CD14-positive monocyte (primary cell): ENCODE measurements at regions not wholly inside any gene's neighbourhood (a gene's known extent, or its start where the extent isn't known, plus 50 kb on each side); places are given as distances from the start of the nearest gene placed in this dataset.

Experiments
- DNase-seq, 3 donors: peaks; one replicate each; pipeline ENCODE4 v3.0.0-alpha.2; 2011 to 2022
- H2AFZ ChIP-seq: 2 replicates; pipeline ENCODE4 v1.6.0; 2012; ENCODE audit warnings: mild to moderate bottlenecking, low read depth, low read length, inconsistent platforms; ENCODE audit not compliant: insufficient read depth, poor library complexity, severe bottlenecking
- H3K27ac ChIP-seq, 2 donors: 1 replicate in 1 of 2; 2 replicates in 1 of 2; pipeline ENCODE4 v1.5.1; 2012 to 2013; ENCODE audit warnings: low read length in 2 of 2, control low read depth in 1 of 2, inconsistent platforms in 1 of 2, low read depth in 1 of 2, mild to moderate bottlenecking in 1 of 2
- H3K27me3 ChIP-seq, 2 donors: one replicate each; pipeline versions ENCODE4 v1.6.0 to v1.6.1; 2011 to 2013; ENCODE audit warnings: low read length in 2 of 2; ENCODE audit not compliant: control insufficient read depth in 2 of 2, insufficient read depth in 2 of 2
- H3K36me3 ChIP-seq, 2 donors: replicated peaks in 1 of 2; 1 replicate in 1 of 2; 2 replicates in 1 of 2; pipeline versions ENCODE4 v1.5.1 to v1.6.1; 2012 to 2013; ENCODE audit warnings: low read length in 2 of 2, control low read depth in 1 of 2, inconsistent platforms in 1 of 2, mild to moderate bottlenecking in 1 of 2; ENCODE audit not compliant: insufficient read depth in 2 of 2, control insufficient read depth in 1 of 2
- H3K4me1 ChIP-seq, 2 donors: 1 replicate in 1 of 2; 2 replicates in 1 of 2; pipeline versions ENCODE4 v1.5.1 to v1.6.1; 2012 to 2013; ENCODE audit warnings: low read length in 2 of 2, control low read depth in 1 of 2, inconsistent platforms in 1 of 2, mild to moderate bottlenecking in 1 of 2, moderate library complexity in 1 of 2; ENCODE audit not compliant: insufficient read depth in 2 of 2, control insufficient read depth in 1 of 2
- H3K4me2 ChIP-seq: replicated peaks from 2 replicates; pipeline ENCODE3; 2012; ENCODE audit warnings: low read length, moderate library complexity, mild to moderate bottlenecking; ENCODE audit not compliant: poor library complexity, severe bottlenecking; ENCODE audit errors: extremely low read depth
- H3K4me3 ChIP-seq, 3 experiments: fragments of 200-600 bp in 1 of 3; sonication (generic) in 1 of 3; replicated peaks in 1 of 3; 1 replicate in 2 of 3; 2 replicates in 1 of 3; pipeline ENCODE4 v1.5.1; 2011 to 2013; ENCODE audit warnings: low read length in 3 of 3, mild to moderate bottlenecking in 3 of 3, control low read depth in 2 of 3, low read depth in 2 of 3, inconsistent platforms in 1 of 3, moderate library complexity in 1 of 3
- H3K79me2 ChIP-seq: 2 replicates; pipeline ENCODE4 v1.6.0; 2012; ENCODE audit warnings: mild to moderate bottlenecking, control low read depth, inconsistent platforms, low read length, moderate library complexity; ENCODE audit not compliant: insufficient read depth
- H3K9ac ChIP-seq: 2 replicates; pipeline ENCODE4 v1.6.0; 2017; ENCODE audit warnings: low read length, mild to moderate bottlenecking; ENCODE audit not compliant: insufficient read depth, poor library complexity, severe bottlenecking
- H3K9me3 ChIP-seq, 2 donors: replicated peaks in 1 of 2; 1 replicate in 1 of 2; 2 replicates in 1 of 2; pipeline versions ENCODE4 v1.5.1 to v1.6.1; 2012 to 2013; ENCODE audit warnings: low read length in 2 of 2, control low read depth in 1 of 2; ENCODE audit not compliant: control insufficient read depth in 1 of 2, insufficient read depth in 1 of 2
- H4K20me1 ChIP-seq: 2 replicates; pipeline ENCODE4 v1.6.0; 2012; ENCODE audit warnings: mild to moderate bottlenecking, low read length, control low read depth, moderate library complexity; ENCODE audit not compliant: insufficient read depth
- H3K27ac Mint-ChIP-seq, 7 donors: one replicate each; pipeline ENCODE4 v1.8.0; 2020; ENCODE audit warnings: mild to moderate bottlenecking in 7 of 7, mixed read lengths in 7 of 7, moderate library complexity in 6 of 7, inconsistent platforms in 2 of 7
- H3K27me3 Mint-ChIP-seq, 3 donors: one replicate each; pipeline ENCODE4 v1.8.0; 2021 to 2022; ENCODE audit warnings: low read depth in 3 of 3, mild to moderate bottlenecking in 3 of 3, mixed read lengths in 3 of 3, moderate library complexity in 3 of 3, inconsistent platforms in 1 of 3
- H3K36me3 Mint-ChIP-seq, 2 donors: one replicate each; pipeline ENCODE4 v1.8.0; 2020; ENCODE audit warnings: mixed read lengths in 2 of 2, inconsistent platforms in 1 of 2, mild to moderate bottlenecking in 1 of 2
- H3K4me1 Mint-ChIP-seq: one replicate; pipeline ENCODE4 v1.8.0; 2020; ENCODE audit warnings: mild to moderate bottlenecking, mixed read lengths
- H3K4me3 Mint-ChIP-seq, 2 donors: one replicate each; pipeline ENCODE4 v1.8.0; 2020; ENCODE audit warnings: mild to moderate bottlenecking in 2 of 2, mixed read lengths in 2 of 2, moderate library complexity in 1 of 2
- H3K9me3 Mint-ChIP-seq, 7 donors: one replicate each; pipeline ENCODE4 v1.8.0; 2020 to 2022; ENCODE audit warnings: mixed read lengths in 7 of 7, mild to moderate bottlenecking in 6 of 7, moderate library complexity in 6 of 7, inconsistent platforms in 2 of 7
- WGBS: methylation state at CpG from one replicate; pipeline ENCODE4 v1.1.5; 2013; ENCODE audit warnings: missing lambda C conversion rate; ENCODE audit not compliant: insufficient coverage; 5-methylcytosine and 5-hydroxymethylcytosine counted together
- intact Hi-C, 2 donors: fragments of 100-400 bp; cut with micrococcal nuclease; formaldehyde crosslinking; loops; one replicate each; pipeline versions ENCODE4 v1.15.0 to v1.15.1; 2023
- TF ChIP-seq, protein P1 (sequence below): fragments of 200-600 bp; IDR thresholded peaks from one replicate; pipeline ENCODE4 v1.8.0; 2022; ENCODE audit warnings: antibody characterized with exemption, mild to moderate bottlenecking

DNA sequence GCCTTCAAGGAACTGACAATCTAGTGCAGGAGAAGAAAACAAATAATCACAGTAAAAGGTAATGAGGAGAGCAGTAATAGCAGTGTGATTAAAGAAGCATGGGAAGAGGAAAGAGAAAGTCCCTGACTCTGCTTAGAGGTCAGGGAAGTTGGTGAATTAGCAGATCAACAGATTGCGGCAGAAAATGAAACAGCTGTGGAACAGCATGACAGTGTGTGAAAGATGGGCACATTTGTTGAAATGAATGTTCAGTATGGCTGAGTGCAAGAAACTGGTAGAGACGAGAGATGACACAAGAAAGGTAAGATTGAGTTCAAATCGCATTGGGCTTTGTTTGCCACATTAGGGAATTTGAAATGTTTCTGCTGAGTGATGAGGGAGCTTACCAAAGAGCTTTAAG, 63.7 kb upstream of the RASSF8 start:
- H3K36me3 Mint-ChIP-seq, result no peaks in the 10 kb centered on the region
- TF ChIP-seq, protein P1, sequence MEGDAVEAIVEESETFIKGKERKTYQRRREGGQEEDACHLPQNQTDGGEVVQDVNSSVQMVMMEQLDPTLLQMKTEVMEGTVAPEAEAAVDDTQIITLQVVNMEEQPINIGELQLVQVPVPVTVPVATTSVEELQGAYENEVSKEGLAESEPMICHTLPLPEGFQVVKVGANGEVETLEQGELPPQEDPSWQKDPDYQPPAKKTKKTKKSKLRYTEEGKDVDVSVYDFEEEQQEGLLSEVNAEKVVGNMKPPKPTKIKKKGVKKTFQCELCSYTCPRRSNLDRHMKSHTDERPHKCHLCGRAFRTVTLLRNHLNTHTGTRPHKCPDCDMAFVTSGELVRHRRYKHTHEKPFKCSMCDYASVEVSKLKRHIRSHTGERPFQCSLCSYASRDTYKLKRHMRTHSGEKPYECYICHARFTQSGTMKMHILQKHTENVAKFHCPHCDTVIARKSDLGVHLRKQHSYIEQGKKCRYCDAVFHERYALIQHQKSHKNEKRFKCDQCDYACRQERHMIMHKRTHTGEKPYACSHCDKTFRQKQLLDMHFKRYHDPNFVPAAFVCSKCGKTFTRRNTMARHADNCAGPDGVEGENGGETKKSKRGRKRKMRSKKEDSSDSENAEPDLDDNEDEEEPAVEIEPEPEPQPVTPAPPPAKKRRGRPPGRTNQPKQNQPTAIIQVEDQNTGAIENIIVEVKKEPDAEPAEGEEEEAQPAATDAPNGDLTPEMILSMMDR, result no peak
- H3K36me3 ChIP-seq, result no peaks in the 10 kb centered on the region
- H2AFZ ChIP-seq, result no peak overlapping the region
- no peak overlapping the region for H3K4me3 Mint-ChIP-seq
- WGBS, result 82% methylated on average over 3 of the region's 3 CpGs
- peaks cover 3 to 18% (median 12%) of the 10 kb centered on the region in 7 donors for H3K9me3 Mint-ChIP-seq
- no peak overlapping the region for H3K27ac Mint-ChIP-seq
- intact Hi-C loops, result no loop called here
- no peak overlapping the region for H3K4me2 ChIP-seq
- no peak overlapping the region for H3K4me3 ChIP-seq
- no peak for DNase-seq
- H3K9me3 ChIP-seq, result no peaks in the 10 kb centered on the region
- no peak overlapping the region for H3K27ac ChIP-seq
- H3K4me1 Mint-ChIP-seq, result no peaks in the 10 kb centered on the region
- H3K9ac ChIP-seq, result no peak overlapping the region
- no peaks in the 10 kb centered on the region for H3K27me3 ChIP-seq
- no peaks in the 10 kb centered on the region for H3K27me3 Mint-ChIP-seq
- H4K20me1 ChIP-seq, result no peaks in the 10 kb centered on the region
- no peaks in the 10 kb centered on the region for H3K4me1 ChIP-seq
- no peaks in the 10 kb centered on the region for H3K79me2 ChIP-seq

GRCh38 chr12:25896981-25897380, 61.5 kb upstream of the RASSF8 start:
- no peak overlapping the region for H3K4me3 Mint-ChIP-seq
- Histone ChIP-seq H3K36me3 (no peaks in the 10 kb centered on the region), H3K9me3 (no peaks in the 10 kb centered on the region), H2AFZ (no peak overlapping the region), H4K20me1 (no peaks in the 10 kb centered on the region), H3K4me1 (no peaks in the 10 kb centered on the region), H3K27ac (no peak overlapping the region), H3K4me2 (no peak overlapping the region), H3K4me3 (no peak overlapping the region), H3K9ac (no peak overlapping the region), H3K27me3 (no peaks in the 10 kb centered on the region), H3K79me2 (no peaks in the 10 kb centered on the region)
- TF ChIP-seq, protein P1, result no peak
- intact Hi-C loops, result no loop called here
- no peak overlapping the region for H3K27ac Mint-ChIP-seq
- H3K4me1 Mint-ChIP-seq, result no peaks in the 10 kb centered on the region
- DNase-seq, result no peak
- 8% methylated on average over 2 of the region's 2 CpGs for WGBS
- peaks cover 0 to under 1% (median 0%) of the 10 kb centered on the region in 3 donors for H3K27me3 Mint-ChIP-seq
- H3K9me3 Mint-ChIP-seq, result peaks cover 0 to 13% (median 8%) of the 10 kb centered on the region in 7 donors
- no peaks in the 10 kb centered on the region for H3K36me3 Mint-ChIP-seq
